KOPT-K1 (cell line): ENCODE measurements at regions not wholly inside any gene's neighbourhood (a gene's known extent, or its start where the extent isn't known, plus 50 kb on each side); places are given as distances from the start of the nearest gene placed in this dataset.
A peak's percentile ranks its signal among the peaks of the same experiment; 100 is the strongest.
"Not testable (repeated sequence)": the region's sequence is repeated elsewhere in the genome, so short reads cannot be mapped to it uniquely, and the experiment has no call there.

Experiments used
- H3K27ac ChIP-seq: fragments of 200-600 bp; sonication (generic); 2 replicates; pipeline ENCODE4 v1.5.1; 2016; ENCODE audit warnings: antibody characterized with exemption, mild to moderate bottlenecking, low read depth, low read length; ENCODE audit not compliant: poor library complexity, severe bottlenecking
- H3K36me3 ChIP-seq: fragments of 200-600 bp; sonication (generic); 2 replicates; pipeline ENCODE4 v1.5.1; 2017; ENCODE audit warnings: antibody characterized with exemption, mild to moderate bottlenecking, low read length, moderate library complexity; ENCODE audit not compliant: insufficient read depth
- H3K9me3 ChIP-seq: fragments of 200-600 bp; sonication (generic); 2 replicates; pipeline ENCODE4 v1.5.1; 2017; ENCODE audit warnings: antibody characterized with exemption, low read length, mild to moderate bottlenecking; ENCODE audit not compliant: insufficient read depth, poor library complexity, severe bottlenecking

GRCh38 chr16:21511315-21512210 lies 87.8 kb upstream of the METTL9 start:
- not testable (repeated sequence) for H3K9me3 ChIP-seq, H3K27ac ChIP-seq
- peaks cover 81% of the 10 kb centered on the region for H3K36me3 ChIP-seq

- H3K36me3 ChIP-seq = peaks cover 81% of the 10 kb centered on the region
- H3K27ac ChIP-seq, H3K9me3 ChIP-seq: not testable (repeated sequence)
Measured at GRCh38 chr16:21512280-21513192, 86.8 kb upstream of the METTL9 start.

GRCh38 chr16:21513337-21513741 lies 86.0 kb upstream of the METTL9 start:
- peaks cover 75% of the 10 kb centered on the region for H3K36me3 ChIP-seq
- not testable (repeated sequence) for H3K27ac ChIP-seq, H3K9me3 ChIP-seq

GRCh38 chr16:21513812-21514473 lies 85.4 kb upstream of the METTL9 start:
- peaks cover 69% of the 10 kb centered on the region for H3K36me3 ChIP-seq
- not testable (repeated sequence) for H3K9me3 ChIP-seq, H3K27ac ChIP-seq

- not testable (repeated sequence) for H3K27ac ChIP-seq, H3K9me3 ChIP-seq
- H3K36me3 ChIP-seq = peaks cover 63% of the 10 kb centered on the region
Measured at GRCh38 chr16:21514474-21514840, 84.9 kb upstream of the METTL9 start.

- not testable (repeated sequence) for H3K9me3 ChIP-seq, H3K27ac ChIP-seq
- peaks cover 46% of the 10 kb centered on the region for H3K36me3 ChIP-seq
Measured at GRCh38 chr16:21516705-21517040, 82.7 kb upstream of the METTL9 start.

GRCh38 chr16:21517263-21517662 lies 82.1 kb upstream of the METTL9 start:
- H3K27ac ChIP-seq, H3K9me3 ChIP-seq: not testable (repeated sequence)
- peaks cover 40% of the 10 kb centered on the region for H3K36me3 ChIP-seq

GRCh38 chr16:21519361-21520133 lies 79.8 kb upstream of the METTL9 start:
- H3K9me3 ChIP-seq = not testable (repeated sequence)
- Histone ChIP-seq H3K36me3 (peaks cover 17% of the 10 kb centered on the region), H3K27ac (peak overlapping the region; percentile 88)

GRCh38 chr16:21520134-21521047 lies 79.0 kb upstream of the METTL9 start:
- peaks cover 11% of the 10 kb centered on the region for H3K36me3 ChIP-seq
- peak overlapping the region; percentile 88 for H3K27ac ChIP-seq
- not testable (repeated sequence) for H3K9me3 ChIP-seq

GRCh38 chr16:21521048-21521389 lies 78.4 kb upstream of the METTL9 start:
- peak overlapping the region; percentile 88 for H3K27ac ChIP-seq
- not testable (repeated sequence) for H3K9me3 ChIP-seq, H3K36me3 ChIP-seq

GRCh38 chr16:21521390-21522143 lies 77.8 kb upstream of the METTL9 start:
- H3K9me3 ChIP-seq, H3K36me3 ChIP-seq, H3K27ac ChIP-seq: not testable (repeated sequence)

- not testable (repeated sequence) for H3K27ac ChIP-seq, H3K36me3 ChIP-seq, H3K9me3 ChIP-seq
Measured at GRCh38 chr16:21522846-21523245, 76.5 kb upstream of the METTL9 start.

- H3K9me3 ChIP-seq = no peaks in the 10 kb centered on the region
- H3K36me3 ChIP-seq = no peaks in the 10 kb centered on the region
- H3K27ac ChIP-seq = no peak overlapping the region
Measured at GRCh38 chr16:21523411-21524067, 75.8 kb upstream of the METTL9 start.
